ENCODE measurements at regions not wholly inside any gene's neighbourhood (a gene's known extent, or its start where the extent isn't known, plus 50 kb on each side); places are given as distances from the start of the nearest gene placed in this dataset.

GRCh38 chr12:4012977-4013968, 140.1 kb upstream of the PARP11 start:
- Histone ChIP-seq H3K79me2 (ENCODE audit: low read depth) (no peaks in the 10 kb centered on the region), H3K27me3 (ENCODE audit: insufficient read depth, low read depth) (peaks cover 94% of the 10 kb centered on the region), H2AFZ (no peak overlapping the region), H3K4me3 (no peak overlapping the region), H3K9me2 (ENCODE audit: insufficient read depth) (no peaks in the 10 kb centered on the region), H4K20me1 (ENCODE audit: insufficient read depth) (no peaks in the 10 kb centered on the region), H3K4me2 (no peak overlapping the region), H3K27ac (no peak overlapping the region), H3K9me3 (ENCODE audit: insufficient read depth, low read depth) (no peaks in the 10 kb centered on the region), H3F3A (ENCODE audit: insufficient read depth, low read depth) (no peaks in the 10 kb centered on the region), H3K4me1 (replicated peaks; ENCODE audit: insufficient read depth) (no peaks in the 10 kb centered on the region), H3K36me3 (ENCODE audit: low read depth) (no peaks in the 10 kb centered on the region)
- TF ChIP-seq EZH2 (IDR thresholded peaks at IDR 0.05; ENCODE audit: low read depth) (no peak), CTCF (conservative IDR thresholded peaks at IDR 0.05) (no peak)
- intact Hi-C loops (cut with micrococcal nuclease; ENCODE audit: unreplicated experiment) = no loop called here
- DNase-seq = no peak
- ChIA-PET CTCF (no interaction called here), POLR2A (ENCODE audit: unreplicated experiment) (no interaction called here)
- no TSS peak for BruUV-seq (replicated peaks)

- no peaks in the 10 kb centered on the region for H3K4me1 ChIP-seq (replicated peaks; ENCODE audit: insufficient read depth)
- no peaks in the 10 kb centered on the region for H4K20me1 ChIP-seq (ENCODE audit: insufficient read depth)
- no peaks in the 10 kb centered on the region for H3F3A ChIP-seq (ENCODE audit: insufficient read depth, low read depth)
- no peak overlapping the region for H3K4me2 ChIP-seq
- no peak for DNase-seq
- ChIA-PET POLR2A (ENCODE audit: unreplicated experiment) (no interaction called here), CTCF (no interaction called here)
- TF ChIP-seq EZH2 (IDR thresholded peaks at IDR 0.05; ENCODE audit: low read depth) (no peak), CTCF (conservative IDR thresholded peaks at IDR 0.05) (no peak)
- intact Hi-C loops (cut with micrococcal nuclease; ENCODE audit: unreplicated experiment) = no loop called here
- H3K9me2 ChIP-seq (ENCODE audit: insufficient read depth) = no peaks in the 10 kb centered on the region
- H2AFZ ChIP-seq = no peak overlapping the region
- peaks cover 94% of the 10 kb centered on the region for H3K27me3 ChIP-seq (ENCODE audit: insufficient read depth, low read depth)
- H3K27ac ChIP-seq = no peak overlapping the region
- no peaks in the 10 kb centered on the region for H3K36me3 ChIP-seq (ENCODE audit: low read depth)
- H3K79me2 ChIP-seq (ENCODE audit: low read depth) = no peaks in the 10 kb centered on the region
- no TSS peak for BruUV-seq (replicated peaks)
- no peaks in the 10 kb centered on the region for H3K9me3 ChIP-seq (ENCODE audit: insufficient read depth, low read depth)
- no peak overlapping the region for H3K4me3 ChIP-seq
Observed at GRCh38 chr12:4012073-4012472, 138.9 kb upstream of the PARP11 start.

GRCh38 chr12:4011597-4011996, 138.4 kb upstream of the PARP11 start:
- intact Hi-C loops (cut with micrococcal nuclease; ENCODE audit: unreplicated experiment) = no loop called here
- Histone ChIP-seq H2AFZ (no peak overlapping the region), H3K27ac (no peak overlapping the region), H3K4me3 (no peak overlapping the region), H3K9me2 (ENCODE audit: insufficient read depth) (no peaks in the 10 kb centered on the region), H3K4me1 (replicated peaks; ENCODE audit: insufficient read depth) (no peaks in the 10 kb centered on the region), H3K4me2 (no peak overlapping the region), H4K20me1 (ENCODE audit: insufficient read depth) (no peaks in the 10 kb centered on the region), H3K27me3 (ENCODE audit: insufficient read depth, low read depth) (peaks cover 94% of the 10 kb centered on the region), H3K36me3 (ENCODE audit: low read depth) (no peaks in the 10 kb centered on the region), H3K79me2 (ENCODE audit: low read depth) (no peaks in the 10 kb centered on the region), H3F3A (ENCODE audit: insufficient read depth, low read depth) (no peaks in the 10 kb centered on the region), H3K9me3 (ENCODE audit: insufficient read depth, low read depth) (no peaks in the 10 kb centered on the region)
- ChIA-PET CTCF (no interaction called here), POLR2A (ENCODE audit: unreplicated experiment) (no interaction called here)
- no peak for DNase-seq
- no TSS peak for BruUV-seq (replicated peaks)
- TF ChIP-seq EZH2 (IDR thresholded peaks at IDR 0.05; ENCODE audit: low read depth) = no peak
- TF ChIP-seq CTCF (conservative IDR thresholded peaks at IDR 0.05) = no peak

All from PC-9 (cell line).